ENCODE measurements at regions not wholly inside any gene's neighbourhood (a gene's known extent, or its start where the extent isn't known, plus 50 kb on each side); places are given as distances from the start of the nearest gene placed in this dataset.

GRCh38 chrX:118189628-118190027 lies 73.0 kb upstream of the KLHL13 start:
- no peak for TF ChIP-seq CTCF (IDR thresholded peaks at IDR 0.05)
- no peak for TF ChIP-seq POLR2A (IDR thresholded peaks at IDR 0.05)

Data from uterus (tissue), 2 donors.